ENCODE measurements at regions not wholly inside any gene's neighbourhood (a gene's known extent, or its start where the extent isn't known, plus 50 kb on each side); places are given as distances from the start of the nearest gene placed in this dataset.

- TF ChIP-seq PRDM15 (CRISPR knock-in tag; IDR thresholded peaks at IDR 0.05) (no peak), GTF3A (CRISPR knock-in tag; conservative IDR thresholded peaks at IDR 0.05) (no peak; the same call in 1 of the 2 replicates), ZNF816 (CRISPR knock-in tag; IDR thresholded peaks at IDR 0.05; ENCODE audit: borderline replicate concordance) (no peak), SMAD9 (CRISPR knock-in tag; IDR thresholded peaks at IDR 0.05) (no peak), ZNF510 (CRISPR knock-in tag; IDR thresholded peaks at IDR 0.05; ENCODE audit: low read depth) (no peak), ZNF407 (CRISPR knock-in tag; IDR thresholded peaks at IDR 0.05; ENCODE audit: not compliant biosample characterization) (no peak), HHEX (CRISPR knock-in tag; IDR thresholded peaks at IDR 0.05) (peak; percentile 37; the same call in 1 of the 2 replicates), ATF2 (CRISPR knock-in tag; IDR thresholded peaks at IDR 0.05) (no peak), ZNF460 (CRISPR knock-in tag; IDR thresholded peaks at IDR 0.05; ENCODE audit: borderline replicate concordance) (no peak), RXRA (CRISPR knock-in tag; IDR thresholded peaks at IDR 0.05) (peak; percentile 14), ZNF776 (CRISPR knock-in tag; IDR thresholded peaks at IDR 0.05) (no peak), ZNF589 (CRISPR knock-in tag; conservative IDR thresholded peaks at IDR 0.05) (no peak), HNRNPH1 (optimal IDR thresholded peaks at IDR 0.05; ENCODE audit: low read depth, low read length) (no peak), MXD4 (CRISPR knock-in tag; IDR thresholded peaks at IDR 0.05) (no peak), ZNF513 (CRISPR knock-in tag; conservative IDR thresholded peaks at IDR 0.05) (no peak)
Observed at GRCh38 chr3:197364410-197365071, 66.1 kb upstream of the DLG1 start (continued).

Measured in HepG2 (cell line).